GM12891 (cell line): ENCODE measurements at regions not wholly inside any gene's neighbourhood (a gene's known extent, or its start where the extent isn't known, plus 50 kb on each side); places are given as distances from the start of the nearest gene placed in this dataset.

ENCODE experiments used
- POLR2A ChIP-seq: IDR thresholded peaks from 2 replicates; pipeline ENCODE4 v1.6.1; 2011; ENCODE audit warnings: low read depth, low read length, control low read depth
- POLR2AphosphoS5 ChIP-seq: IDR thresholded peaks from 2 replicates; pipeline ENCODE4 v1.6.1; 2011; ENCODE audit warnings: low read depth, low read length, control low read depth

DNA sequence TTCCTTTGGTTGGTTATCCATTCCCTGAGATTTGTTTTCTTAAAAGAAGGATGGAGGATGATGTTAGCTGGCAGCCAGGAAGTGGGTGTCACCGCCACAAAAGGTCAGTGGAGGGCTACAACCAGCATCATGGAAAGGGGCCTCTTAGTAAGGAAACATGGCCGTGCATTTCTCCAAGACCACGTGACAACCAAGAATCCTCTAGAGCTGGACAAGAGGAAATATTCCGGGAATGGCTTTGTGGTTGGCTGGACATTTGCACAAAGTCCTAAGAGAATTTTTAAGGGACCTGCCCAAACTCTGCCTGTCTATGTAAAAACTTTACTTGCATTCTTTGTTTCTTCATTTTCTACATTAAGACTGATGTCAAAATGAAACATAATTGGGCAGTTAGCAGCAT lies 399.9 kb upstream of the MARCKS start:
- TF ChIP-seq POLR2A (no peak), POLR2AphosphoS5 (no peak)
